ENCODE measurements at regions not wholly inside any gene's neighbourhood (a gene's known extent, or its start where the extent isn't known, plus 50 kb on each side); places are given as distances from the start of the nearest gene placed in this dataset.

DNA sequence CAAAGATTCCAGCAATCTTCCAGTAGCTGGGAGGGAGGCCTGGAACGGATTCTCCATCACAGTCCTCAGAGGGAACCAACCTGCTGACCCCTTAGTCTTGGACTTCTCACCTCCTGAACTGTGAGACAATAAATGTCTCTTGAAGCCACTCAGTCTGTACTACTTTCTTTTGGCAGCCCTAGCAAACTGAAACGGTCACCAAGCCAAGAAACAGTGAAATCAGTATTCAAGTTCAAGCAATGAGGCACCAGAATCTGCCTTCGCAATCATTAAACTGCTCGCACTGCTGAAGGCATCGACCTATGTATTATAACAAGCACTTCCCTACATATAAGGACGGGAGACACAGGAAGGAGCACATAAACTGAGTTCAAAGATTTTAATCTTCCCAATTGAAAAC lies 120.6 kb upstream of the PUM3 start:
- no peak overlapping the region for H3K4me3 ChIP-seq
- ATAC-seq (no peak), DNase-seq (no peak)
- no peaks in the 10 kb centered on the region for H3K9me3 ChIP-seq
- H3K27ac ChIP-seq, result no peak overlapping the region
- H3K4me1 ChIP-seq, result no peaks in the 10 kb centered on the region
- no peaks in the 10 kb centered on the region for H3K27me3 ChIP-seq
- 51 to 67% (median 58%) methylated on average over 6 of the region's 6 CpGs for WGBS, 4 donors
- TF ChIP-seq, protein P1, sequence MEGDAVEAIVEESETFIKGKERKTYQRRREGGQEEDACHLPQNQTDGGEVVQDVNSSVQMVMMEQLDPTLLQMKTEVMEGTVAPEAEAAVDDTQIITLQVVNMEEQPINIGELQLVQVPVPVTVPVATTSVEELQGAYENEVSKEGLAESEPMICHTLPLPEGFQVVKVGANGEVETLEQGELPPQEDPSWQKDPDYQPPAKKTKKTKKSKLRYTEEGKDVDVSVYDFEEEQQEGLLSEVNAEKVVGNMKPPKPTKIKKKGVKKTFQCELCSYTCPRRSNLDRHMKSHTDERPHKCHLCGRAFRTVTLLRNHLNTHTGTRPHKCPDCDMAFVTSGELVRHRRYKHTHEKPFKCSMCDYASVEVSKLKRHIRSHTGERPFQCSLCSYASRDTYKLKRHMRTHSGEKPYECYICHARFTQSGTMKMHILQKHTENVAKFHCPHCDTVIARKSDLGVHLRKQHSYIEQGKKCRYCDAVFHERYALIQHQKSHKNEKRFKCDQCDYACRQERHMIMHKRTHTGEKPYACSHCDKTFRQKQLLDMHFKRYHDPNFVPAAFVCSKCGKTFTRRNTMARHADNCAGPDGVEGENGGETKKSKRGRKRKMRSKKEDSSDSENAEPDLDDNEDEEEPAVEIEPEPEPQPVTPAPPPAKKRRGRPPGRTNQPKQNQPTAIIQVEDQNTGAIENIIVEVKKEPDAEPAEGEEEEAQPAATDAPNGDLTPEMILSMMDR (IDR thresholded peaks at IDR 0.05), result no peak
- no peak for TF ChIP-seq POLR2A (IDR thresholded peaks at IDR 0.05)
- intact Hi-C loops (cut with DNase I), result no loop called here
- H3K36me3 ChIP-seq, result no peaks in the 10 kb centered on the region

DNA sequence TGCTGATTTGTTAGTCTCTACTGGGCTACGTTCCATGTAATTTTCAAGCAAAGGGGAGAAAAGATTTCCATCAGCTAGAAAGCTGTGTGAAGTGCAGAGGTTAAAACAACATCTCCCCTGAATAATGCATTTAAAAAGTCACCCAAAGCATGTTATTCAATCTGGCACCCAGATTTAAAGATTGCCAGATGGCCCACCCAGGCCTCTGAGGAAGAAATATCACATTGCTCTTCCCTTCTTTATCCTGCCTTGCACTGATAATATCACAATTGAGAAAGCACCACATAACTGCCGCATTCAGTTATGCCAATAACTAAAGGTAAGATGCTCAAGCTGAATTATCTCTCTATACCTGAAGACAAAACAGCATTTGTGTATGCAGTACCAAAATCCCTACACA lies 119.4 kb upstream of the PUM3 start:
- DNase-seq, result no peak
- Histone ChIP-seq H3K27ac (no peak overlapping the region), H3K4me3 (no peak overlapping the region), H3K9me3 (no peaks in the 10 kb centered on the region), H3K36me3 (no peaks in the 10 kb centered on the region), H3K27me3 (peaks cover 0 to 5% (median 0%) of the 10 kb centered on the region in 9 donors), H3K4me1 (no peaks in the 10 kb centered on the region)
- WGBS, 4 donors, result 88 to 93% (median 89%) methylated on average over 2 of the region's 2 CpGs
- TF ChIP-seq, protein P1 (IDR thresholded peaks at IDR 0.05), result no peak
- no peak for TF ChIP-seq POLR2A (IDR thresholded peaks at IDR 0.05)
- ATAC-seq, result no peak
- intact Hi-C loops (cut with DNase I), result no loop called here

DNA sequence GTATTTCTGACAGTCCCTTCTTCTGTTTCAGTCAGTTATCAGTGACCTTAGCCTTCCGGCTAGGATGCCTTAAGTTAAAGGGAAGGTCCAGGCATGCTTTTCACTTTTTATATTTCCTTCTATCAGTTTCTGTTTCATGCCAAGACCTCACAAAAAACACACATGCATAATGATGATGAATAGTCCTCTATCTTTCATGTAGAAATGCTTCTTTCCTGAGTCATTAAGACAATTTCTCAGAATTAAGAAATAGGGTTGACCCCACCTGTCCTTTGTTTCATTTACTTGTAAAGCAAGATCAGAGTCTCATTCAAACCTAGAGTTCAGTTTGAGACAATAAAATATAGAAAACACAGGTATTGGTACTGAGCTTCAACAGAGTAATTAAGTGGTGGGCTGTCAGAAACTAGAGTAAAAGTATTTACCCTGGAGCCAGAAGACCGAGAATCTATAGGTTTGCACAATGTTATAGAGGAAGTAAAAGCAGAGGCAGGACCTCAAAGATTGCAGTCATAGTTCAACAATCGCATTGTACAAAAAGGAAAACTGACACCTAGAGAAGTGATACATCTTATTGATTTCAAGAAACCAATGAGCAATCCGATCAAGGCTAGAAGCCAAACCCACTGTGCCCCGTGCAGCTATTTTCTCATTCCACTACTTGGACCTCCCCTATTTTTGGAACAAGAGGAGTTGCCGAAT lies 118.7 kb upstream of the PUM3 start:
- WGBS, 4 donors, result 80 to 84% (median 81%) methylated on average over 6 of the region's 6 CpGs
- intact Hi-C loops (cut with DNase I), result no loop called here
- TF ChIP-seq, protein P1 (IDR thresholded peaks at IDR 0.05), result no peak
- TF ChIP-seq POLR2A (IDR thresholded peaks at IDR 0.05), result no peak
- Histone ChIP-seq H3K36me3 (no peaks in the 10 kb centered on the region), H3K27ac (no peak overlapping the region), H3K27me3 (peaks cover 0 to 7% (median 0%) of the 10 kb centered on the region in 9 donors), H3K9me3 (no peaks in the 10 kb centered on the region), H3K4me1 (no peaks in the 10 kb centered on the region), H3K4me3 (no peak overlapping the region)
- no peak for DNase-seq
- ATAC-seq, result no peak

DNA sequence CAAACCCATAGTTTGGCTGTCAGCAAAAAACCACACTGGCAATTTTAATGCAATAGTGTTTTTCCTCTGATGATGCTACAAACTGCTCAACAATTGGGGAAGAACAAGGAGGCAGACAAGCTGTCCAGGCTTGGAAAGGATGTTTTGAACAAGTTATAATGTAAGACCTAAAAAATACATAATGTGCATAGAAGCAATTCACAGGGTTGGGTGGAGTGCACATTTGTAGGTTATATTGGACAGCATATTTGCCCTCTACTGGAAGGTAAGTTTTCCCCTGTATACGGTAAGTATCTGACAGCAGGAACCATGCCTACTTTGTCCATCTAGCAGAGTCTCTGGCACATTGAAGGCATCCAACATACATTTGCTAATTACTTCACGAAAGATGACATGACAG lies 114.3 kb upstream of the PUM3 start:
- H3K27me3 ChIP-seq, result peaks cover 0 to 7% (median 0%) of the 10 kb centered on the region in 9 donors
- H3K27ac ChIP-seq, result no peak overlapping the region
- ATAC-seq (no peak), DNase-seq (no peak)
- no peaks in the 10 kb centered on the region for H3K36me3 ChIP-seq
- no peaks in the 10 kb centered on the region for H3K9me3 ChIP-seq
- TF ChIP-seq POLR2A (IDR thresholded peaks at IDR 0.05), result no peak
- TF ChIP-seq, protein P1 (IDR thresholded peaks at IDR 0.05), result no peak
- H3K4me1 ChIP-seq, result no peaks in the 10 kb centered on the region
- 70 to 87% (median 84%) methylated on average over 2 of the region's 2 CpGs for WGBS, 4 donors
- intact Hi-C loops (cut with DNase I), result no loop called here
- no peak overlapping the region for H3K4me3 ChIP-seq

Data from heart left ventricle (tissue), 16 donors.